Smooth muscle cell (in vitro differentiated cells): ENCODE measurements at regions not wholly inside any gene's neighbourhood (a gene's known extent, or its start where the extent isn't known, plus 50 kb on each side); places are given as distances from the start of the nearest gene placed in this dataset.

ENCODE experiments used
- DNase-seq: peaks from one replicate; lab custom pipeline; 2025; ENCODE audit not compliant: unreplicated experiment; lab: John Stamatoyannopoulos, UW
- H2AFZ ChIP-seq: fragments of 200-600 bp; sonication (generic); 2 replicates; pipeline ENCODE4 v1.6.0; 2016; ENCODE audit warnings: antibody characterized with exemption, low read depth, mild to moderate bottlenecking
- H3F3A ChIP-seq: fragments of 200-600 bp; sonication (generic); 2 replicates; pipeline ENCODE4 v1.6.0; 2017; ENCODE audit warnings: antibody characterized with exemption, low read depth
- H3K27ac ChIP-seq: fragments of 200-600 bp; sonication (generic); 2 replicates; pipeline ENCODE4 v1.5.1; 2016; ENCODE audit warnings: low read depth, mild to moderate bottlenecking
- H3K27me3 ChIP-seq: fragments of 200-600 bp; sonication (generic); 2 replicates; pipeline ENCODE4 v1.6.1; 2016; ENCODE audit warnings: low read depth, mild to moderate bottlenecking
- H3K36me3 ChIP-seq: fragments of 200-600 bp; sonication (generic); 2 replicates; pipeline ENCODE4 v1.5.1; 2016; ENCODE audit warnings: low read depth
- H3K4me1 ChIP-seq: fragments of 200-600 bp; sonication (generic); 2 replicates; pipeline ENCODE4 v1.5.1; 2016; ENCODE audit warnings: low read depth
- H3K4me2 ChIP-seq: fragments of 200-600 bp; sonication (generic); 2 replicates; pipeline ENCODE4 v1.6.0; 2016; ENCODE audit warnings: mild to moderate bottlenecking
- H3K4me3 ChIP-seq: fragments of 200-600 bp; sonication (generic); 2 replicates; pipeline ENCODE4 v1.5.1; 2016; ENCODE audit warnings: mild to moderate bottlenecking
- H3K79me2 ChIP-seq: fragments of 200-600 bp; sonication (generic); 2 replicates; pipeline ENCODE4 v1.6.0; 2016; ENCODE audit warnings: low read depth, mild to moderate bottlenecking
- H3K9ac ChIP-seq: fragments of 200-600 bp; sonication (generic); 2 replicates; pipeline ENCODE4 v1.6.0; 2016; ENCODE audit warnings: low read depth
- H3K9me3 ChIP-seq: fragments of 200-600 bp; sonication (generic); replicated peaks from 2 replicates; pipeline ENCODE4 v1.5.1; 2016; ENCODE audit warnings: low read depth
- H4K20me1 ChIP-seq: fragments of 200-600 bp; sonication (generic); 2 replicates; pipeline ENCODE4 v1.6.0; 2016; ENCODE audit warnings: low read depth
- CTCF ChIP-seq: fragments of 200-600 bp; sonication (generic); IDR thresholded peaks from 2 replicates; pipeline ENCODE4 v1.5.1; 2017; ENCODE audit warnings: borderline replicate concordance, mild to moderate bottlenecking, antibody characterized with exemption; ENCODE audit not compliant: insufficient read depth, poor library complexity, severe bottlenecking
- WGBS: methylation state at CpG from one replicate; pipeline ENCODE4 v1.1.7; 2016; ENCODE audit warnings: low lambda C conversion rate; 5-methylcytosine and 5-hydroxymethylcytosine counted together

- DNase-seq, result no peak
- H3K4me2 ChIP-seq, result no peak overlapping the region
- H3K27ac ChIP-seq, result no peak overlapping the region
- peaks cover 91% of the 10 kb centered on the region for H3K27me3 ChIP-seq
- no peak overlapping the region for H2AFZ ChIP-seq
- H3K9ac ChIP-seq, result no peak overlapping the region
- no peaks in the 10 kb centered on the region for H4K20me1 ChIP-seq
- WGBS, result 50% methylated on average over 2 of the region's 2 CpGs
- H3K9me3 ChIP-seq, result no peaks in the 10 kb centered on the region
- H3K4me1 ChIP-seq, result no peaks in the 10 kb centered on the region
- no peaks in the 10 kb centered on the region for H3K36me3 ChIP-seq
- TF ChIP-seq CTCF, result no peak
- no peak overlapping the region for H3K4me3 ChIP-seq
- H3K79me2 ChIP-seq, result no peaks in the 10 kb centered on the region
- H3F3A ChIP-seq, result no peaks in the 10 kb centered on the region
Observed at GRCh38 chr7:96629884-96630283, 79.8 kb downstream of the SEM1 start.

- Histone ChIP-seq H2AFZ (no peak overlapping the region), H3K4me3 (no peak overlapping the region), H3K79me2 (no peaks in the 10 kb centered on the region), H3K36me3 (no peaks in the 10 kb centered on the region), H3K9ac (no peak overlapping the region), H4K20me1 (no peaks in the 10 kb centered on the region), H3K27me3 (peaks cover 85% of the 10 kb centered on the region), H3F3A (peaks cover 5% of the 10 kb centered on the region), H3K27ac (no peak overlapping the region), H3K9me3 (no peaks in the 10 kb centered on the region), H3K4me1 (no peaks in the 10 kb centered on the region), H3K4me2 (no peak overlapping the region)
- TF ChIP-seq CTCF, result no peak
- WGBS, result 56% methylated on average over 2 of the region's 2 CpGs
- no peak for DNase-seq
Observed at GRCh38 chr7:96624954-96625353, 84.7 kb downstream of the SEM1 start.

GRCh38 chr7:96621932-96622331 is 87.7 kb downstream of the SEM1 start:
- H3K4me3 ChIP-seq, result no peak overlapping the region
- no peak overlapping the region for H3K9ac ChIP-seq
- H3K36me3 ChIP-seq, result no peaks in the 10 kb centered on the region
- no peak overlapping the region for H2AFZ ChIP-seq
- no peak overlapping the region for H3K27ac ChIP-seq
- peaks cover 5% of the 10 kb centered on the region for H3F3A ChIP-seq
- H3K27me3 ChIP-seq, result peaks cover 85% of the 10 kb centered on the region
- no peaks in the 10 kb centered on the region for H3K79me2 ChIP-seq
- no peaks in the 10 kb centered on the region for H3K4me1 ChIP-seq
- TF ChIP-seq CTCF, result no peak
- H3K4me2 ChIP-seq, result peak overlapping the region; percentile 10
- DNase-seq, result no peak
- no peaks in the 10 kb centered on the region for H4K20me1 ChIP-seq
- H3K9me3 ChIP-seq, result no peaks in the 10 kb centered on the region

- 89% methylated on average over 5 of the region's 5 CpGs for WGBS
- Histone ChIP-seq H3K4me3 (no peak overlapping the region), H3K79me2 (no peaks in the 10 kb centered on the region), H4K20me1 (no peaks in the 10 kb centered on the region), H3K27ac (no peak overlapping the region), H3K36me3 (no peaks in the 10 kb centered on the region), H3K9me3 (no peaks in the 10 kb centered on the region), H2AFZ (no peak overlapping the region), H3F3A (no peaks in the 10 kb centered on the region), H3K9ac (no peak overlapping the region), H3K4me1 (no peaks in the 10 kb centered on the region), H3K4me2 (no peak overlapping the region), H3K27me3 (peaks cover 78% of the 10 kb centered on the region)
- TF ChIP-seq CTCF, result no peak
- no peak for DNase-seq
Observed at GRCh38 chr7:96614154-96614867, 95.3 kb downstream of the SEM1 start.
